Loucy (cell line): ENCODE measurements at regions not wholly inside any gene's neighbourhood (a gene's known extent, or its start where the extent isn't known, plus 50 kb on each side); places are given as distances from the start of the nearest gene placed in this dataset.

Experiments
- H2AFZ ChIP-seq: fragments of 200-600 bp; sonication (generic); 2 replicates; pipeline ENCODE4 v1.6.0; 2016; ENCODE audit warnings: antibody characterized with exemption, mild to moderate bottlenecking, low read length, moderate library complexity
- H3F3A ChIP-seq: fragments of 200-600 bp; 2 replicates; pipeline ENCODE4 v1.6.0; 2016; ENCODE audit warnings: antibody characterized with exemption, low read depth, mild to moderate bottlenecking
- H3K27me3 ChIP-seq: fragments of 200-600 bp; sonication (generic); 2 replicates; pipeline ENCODE4 v1.6.1; 2014; ENCODE audit warnings: low read length, mild to moderate bottlenecking; ENCODE audit not compliant: insufficient read depth, poor library complexity, severe bottlenecking
- H3K36me3 ChIP-seq: fragments of 200-600 bp; sonication (generic); 2 replicates; pipeline ENCODE4 v1.6.1; 2016; ENCODE audit warnings: low read length; ENCODE audit not compliant: insufficient read depth
- H3K4me1 ChIP-seq: fragments of 200-600 bp; sonication (generic); 2 replicates; pipeline ENCODE4 v1.5.1; 2014; ENCODE audit warnings: low read length, mild to moderate bottlenecking; ENCODE audit not compliant: insufficient read depth, poor library complexity, severe bottlenecking
- H3K4me2 ChIP-seq: fragments of 200-600 bp; sonication (generic); 2 replicates; pipeline ENCODE4 v1.6.0; 2014; ENCODE audit warnings: antibody characterized with exemption, low read length, low read depth, mild to moderate bottlenecking; ENCODE audit not compliant: poor library complexity, severe bottlenecking
- H3K4me3 ChIP-seq: fragments of 200-600 bp; sonication (generic); 2 replicates; pipeline ENCODE4 v1.5.1; 2014; ENCODE audit warnings: low read length, mild to moderate bottlenecking, mixed read lengths; ENCODE audit not compliant: poor library complexity, severe bottlenecking
- H3K79me2 ChIP-seq: fragments of 200-600 bp; sonication (generic); 2 replicates; pipeline ENCODE4 v1.6.1; 2014; ENCODE audit warnings: low read length; ENCODE audit not compliant: insufficient read depth
- H3K9ac ChIP-seq: fragments of 200-600 bp; sonication (generic); 2 replicates; pipeline ENCODE4 v1.6.0; 2014; ENCODE audit warnings: mild to moderate bottlenecking, low read depth, low read length, moderate library complexity; ENCODE audit not compliant: poor library complexity, severe bottlenecking
- H3K9me2 ChIP-seq: fragments of 200-600 bp; sonication (generic); replicated peaks from 2 replicates; pipeline ENCODE4 v1.6.1; 2016; ENCODE audit warnings: low read depth, low read length, mixed read lengths
- H3K9me3 ChIP-seq: fragments of 200-600 bp; sonication (generic); 2 replicates; pipeline ENCODE4 v1.6.1; 2014; ENCODE audit warnings: mild to moderate bottlenecking, antibody characterized with exemption, low read length, low read depth; ENCODE audit not compliant: insufficient read depth
- H4K20me1 ChIP-seq: fragments of 200-600 bp; sonication (generic); 2 replicates; pipeline ENCODE4 v1.6.0; 2014; ENCODE audit warnings: antibody characterized with exemption, low read length, mild to moderate bottlenecking; ENCODE audit not compliant: insufficient read depth, poor library complexity, severe bottlenecking
- CTCF ChIP-seq: fragments of 200-600 bp; sonication (generic); conservative IDR thresholded peaks from 2 replicates; pipeline ENCODE4 v1.5.1; 2014; ENCODE audit warnings: mild to moderate bottlenecking, antibody characterized with exemption, low read length
- EZH2phosphoT487 ChIP-seq: fragments of 200-600 bp; IDR thresholded peaks from 2 replicates; pipeline ENCODE4 v1.6.1; 2018; ENCODE audit warnings: antibody characterized with exemption, mild to moderate bottlenecking, moderate library complexity, borderline replicate concordance

GRCh38 chr2:59458800-59459199, 1094.7 kb downstream of the BCL11A start:
- Histone ChIP-seq H3K4me3 (no peak overlapping the region), H3K79me2 (no peaks in the 10 kb centered on the region), H3K9me2 (no peaks in the 10 kb centered on the region), H2AFZ (no peak overlapping the region), H3K4me1 (no peaks in the 10 kb centered on the region), H3K9ac (no peak overlapping the region), H3F3A (no peaks in the 10 kb centered on the region), H3K36me3 (no peaks in the 10 kb centered on the region), H3K9me3 (no peaks in the 10 kb centered on the region), H3K27me3 (no peaks in the 10 kb centered on the region), H4K20me1 (no peaks in the 10 kb centered on the region), H3K4me2 (no peak overlapping the region)
- TF ChIP-seq EZH2phosphoT487 (no peak), CTCF (no peak)

GRCh38 chr2:59456285-59456684, 1097.2 kb downstream of the BCL11A start:
- no peak for TF ChIP-seq CTCF
- no peak for TF ChIP-seq EZH2phosphoT487
- no peaks in the 10 kb centered on the region for H3K4me1 ChIP-seq
- no peak overlapping the region for H3K4me2 ChIP-seq
- no peaks in the 10 kb centered on the region for H3K9me2 ChIP-seq
- no peak overlapping the region for H3K4me3 ChIP-seq
- no peaks in the 10 kb centered on the region for H3K9me3 ChIP-seq
- no peaks in the 10 kb centered on the region for H4K20me1 ChIP-seq
- H3K36me3 ChIP-seq = no peaks in the 10 kb centered on the region
- no peaks in the 10 kb centered on the region for H3F3A ChIP-seq
- no peaks in the 10 kb centered on the region for H3K27me3 ChIP-seq
- no peak overlapping the region for H2AFZ ChIP-seq
- H3K9ac ChIP-seq = no peak overlapping the region
- H3K79me2 ChIP-seq = no peaks in the 10 kb centered on the region

DNA sequence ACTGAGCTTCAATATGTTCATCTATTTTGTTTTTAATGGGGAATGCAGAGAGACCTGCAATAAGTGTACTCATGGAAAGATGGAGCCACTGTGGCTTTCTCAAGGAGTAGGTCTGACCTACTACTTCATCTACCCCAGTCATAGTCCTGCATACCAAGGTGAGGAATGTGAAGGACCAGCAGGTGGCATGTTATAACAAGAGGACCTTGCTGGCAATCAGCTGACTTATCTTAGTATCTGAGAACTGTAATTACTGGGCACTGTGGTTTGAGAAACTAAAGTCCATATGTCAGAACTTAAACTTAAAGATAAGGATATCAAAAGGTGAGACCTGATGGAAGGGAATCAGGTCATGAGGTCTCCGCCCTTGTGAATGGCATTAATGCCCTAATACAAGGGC, 1104.2 kb downstream of the BCL11A start:
- Histone ChIP-seq H3F3A (no peaks in the 10 kb centered on the region), H3K4me2 (no peak overlapping the region)
- TF ChIP-seq CTCF (peak; percentile 49), EZH2phosphoT487 (no peak)

More for the DNA sequence above, 1104.2 kb downstream of the BCL11A start:
- Histone ChIP-seq H3K79me2 (no peaks in the 10 kb centered on the region), H3K9me3 (no peaks in the 10 kb centered on the region), H4K20me1 (no peaks in the 10 kb centered on the region), H3K27me3 (no peaks in the 10 kb centered on the region), H3K4me1 (no peaks in the 10 kb centered on the region), H3K9ac (no peak overlapping the region), H3K9me2 (no peaks in the 10 kb centered on the region), H3K36me3 (no peaks in the 10 kb centered on the region), H3K4me3 (no peak overlapping the region), H2AFZ (no peak overlapping the region)
